PFSK-1 (cell line): ENCODE measurements at regions not wholly inside any gene's neighbourhood (a gene's known extent, or its start where the extent isn't known, plus 50 kb on each side); places are given as distances from the start of the nearest gene placed in this dataset.

ENCODE experiments used
- POLR2AphosphoS5 ChIP-seq: IDR thresholded peaks from 2 replicates; pipeline ENCODE4 v1.6.1; 2012; ENCODE audit warnings: low read depth, mild to moderate bottlenecking, control low read depth, low read length, moderate library complexity
- SIN3A ChIP-seq: IDR thresholded peaks from 2 replicates; pipeline ENCODE4 v1.6.1; 2012; ENCODE audit warnings: mild to moderate bottlenecking, low read length, moderate library complexity, borderline replicate concordance; ENCODE audit not compliant: insufficient read depth
- TAF1 ChIP-seq: IDR thresholded peaks from 2 replicates; pipeline ENCODE4 v1.6.1; 2012; ENCODE audit warnings: low read length, control low read depth, borderline replicate concordance; ENCODE audit not compliant: insufficient read depth
- TF ChIP-seq, protein P1 (sequence below), 2 experiments: IDR thresholded peaks; 2 replicates each; pipeline versions ENCODE4 v1.6.1 to v1.8.0; 2011 to 2012; ENCODE audit warnings: low read depth in 2 of 2, low read length in 2 of 2, control low read depth in 1 of 2, inconsistent platforms in 1 of 2, mild to moderate bottlenecking in 1 of 2, moderate library complexity in 1 of 2; ENCODE audit not compliant: insufficient read depth in 1 of 2

DNA sequence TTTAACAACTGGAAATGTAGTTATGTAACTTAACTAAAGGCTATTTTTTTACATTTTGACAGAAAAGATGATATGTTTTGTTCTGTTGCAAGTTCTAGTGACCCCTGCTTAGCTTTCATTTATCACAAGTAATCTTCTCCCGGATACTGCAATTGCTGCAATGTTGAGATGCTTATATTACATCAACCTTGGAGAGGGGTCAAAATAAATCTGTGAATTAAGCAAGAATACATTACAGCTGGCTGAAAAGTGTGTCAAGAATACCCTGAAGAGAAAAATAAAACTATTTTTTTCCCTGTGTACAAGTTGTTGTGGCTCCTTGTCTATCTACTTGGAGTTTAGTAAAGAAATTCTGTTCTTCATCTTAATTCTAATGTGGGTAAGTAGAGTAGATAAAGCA lies 232.1 kb upstream of the GOLIM4 start:
- TF ChIP-seq, protein P1, sequence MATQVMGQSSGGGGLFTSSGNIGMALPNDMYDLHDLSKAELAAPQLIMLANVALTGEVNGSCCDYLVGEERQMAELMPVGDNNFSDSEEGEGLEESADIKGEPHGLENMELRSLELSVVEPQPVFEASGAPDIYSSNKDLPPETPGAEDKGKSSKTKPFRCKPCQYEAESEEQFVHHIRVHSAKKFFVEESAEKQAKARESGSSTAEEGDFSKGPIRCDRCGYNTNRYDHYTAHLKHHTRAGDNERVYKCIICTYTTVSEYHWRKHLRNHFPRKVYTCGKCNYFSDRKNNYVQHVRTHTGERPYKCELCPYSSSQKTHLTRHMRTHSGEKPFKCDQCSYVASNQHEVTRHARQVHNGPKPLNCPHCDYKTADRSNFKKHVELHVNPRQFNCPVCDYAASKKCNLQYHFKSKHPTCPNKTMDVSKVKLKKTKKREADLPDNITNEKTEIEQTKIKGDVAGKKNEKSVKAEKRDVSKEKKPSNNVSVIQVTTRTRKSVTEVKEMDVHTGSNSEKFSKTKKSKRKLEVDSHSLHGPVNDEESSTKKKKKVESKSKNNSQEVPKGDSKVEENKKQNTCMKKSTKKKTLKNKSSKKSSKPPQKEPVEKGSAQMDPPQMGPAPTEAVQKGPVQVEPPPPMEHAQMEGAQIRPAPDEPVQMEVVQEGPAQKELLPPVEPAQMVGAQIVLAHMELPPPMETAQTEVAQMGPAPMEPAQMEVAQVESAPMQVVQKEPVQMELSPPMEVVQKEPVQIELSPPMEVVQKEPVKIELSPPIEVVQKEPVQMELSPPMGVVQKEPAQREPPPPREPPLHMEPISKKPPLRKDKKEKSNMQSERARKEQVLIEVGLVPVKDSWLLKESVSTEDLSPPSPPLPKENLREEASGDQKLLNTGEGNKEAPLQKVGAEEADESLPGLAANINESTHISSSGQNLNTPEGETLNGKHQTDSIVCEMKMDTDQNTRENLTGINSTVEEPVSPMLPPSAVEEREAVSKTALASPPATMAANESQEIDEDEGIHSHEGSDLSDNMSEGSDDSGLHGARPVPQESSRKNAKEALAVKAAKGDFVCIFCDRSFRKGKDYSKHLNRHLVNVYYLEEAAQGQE (IDR thresholded peaks at IDR 0.05; ENCODE audit: insufficient read depth in 1 of 2, low read depth in 2 of 2, low read length in 2 of 2) = no peak
- TF ChIP-seq POLR2AphosphoS5 (no peak), TAF1 (no peak), SIN3A (no peak)
